ENCODE measurements at regions not wholly inside any gene's neighbourhood (a gene's known extent, or its start where the extent isn't known, plus 50 kb on each side); places are given as distances from the start of the nearest gene placed in this dataset.

DNA sequence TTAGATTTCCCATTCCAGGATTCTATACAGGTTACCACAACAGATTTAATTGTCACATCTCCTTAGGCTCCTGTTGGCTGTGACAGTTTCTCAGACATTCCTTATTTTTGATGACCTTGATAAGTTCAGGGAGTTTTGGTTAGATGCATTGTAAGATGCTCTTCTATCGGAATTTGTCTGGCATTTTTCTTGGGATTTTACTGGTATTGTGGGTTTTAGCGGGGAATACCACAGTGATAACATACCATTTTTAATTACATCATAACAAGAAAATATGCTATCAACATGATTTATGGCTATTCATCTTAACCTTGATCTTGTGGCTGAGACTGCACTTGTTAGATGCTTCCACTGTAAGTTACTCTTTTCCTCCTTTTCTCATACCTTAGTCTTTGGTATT lies 217.5 kb upstream of the PPFIA2 start:
- TF ChIP-seq, protein P1, sequence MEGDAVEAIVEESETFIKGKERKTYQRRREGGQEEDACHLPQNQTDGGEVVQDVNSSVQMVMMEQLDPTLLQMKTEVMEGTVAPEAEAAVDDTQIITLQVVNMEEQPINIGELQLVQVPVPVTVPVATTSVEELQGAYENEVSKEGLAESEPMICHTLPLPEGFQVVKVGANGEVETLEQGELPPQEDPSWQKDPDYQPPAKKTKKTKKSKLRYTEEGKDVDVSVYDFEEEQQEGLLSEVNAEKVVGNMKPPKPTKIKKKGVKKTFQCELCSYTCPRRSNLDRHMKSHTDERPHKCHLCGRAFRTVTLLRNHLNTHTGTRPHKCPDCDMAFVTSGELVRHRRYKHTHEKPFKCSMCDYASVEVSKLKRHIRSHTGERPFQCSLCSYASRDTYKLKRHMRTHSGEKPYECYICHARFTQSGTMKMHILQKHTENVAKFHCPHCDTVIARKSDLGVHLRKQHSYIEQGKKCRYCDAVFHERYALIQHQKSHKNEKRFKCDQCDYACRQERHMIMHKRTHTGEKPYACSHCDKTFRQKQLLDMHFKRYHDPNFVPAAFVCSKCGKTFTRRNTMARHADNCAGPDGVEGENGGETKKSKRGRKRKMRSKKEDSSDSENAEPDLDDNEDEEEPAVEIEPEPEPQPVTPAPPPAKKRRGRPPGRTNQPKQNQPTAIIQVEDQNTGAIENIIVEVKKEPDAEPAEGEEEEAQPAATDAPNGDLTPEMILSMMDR (IDR thresholded peaks at IDR 0.05) = no peak
- TF ChIP-seq POLR2A (IDR thresholded peaks at IDR 0.05) = no peak
